ENCODE measurements at regions not wholly inside any gene's neighbourhood (a gene's known extent, or its start where the extent isn't known, plus 50 kb on each side); places are given as distances from the start of the nearest gene placed in this dataset.

- Histone ChIP-seq H2BK15ac (ENCODE audit: low read length) (no peak overlapping the region), H3K27ac (ENCODE audit: low read depth, low read length) (no peak overlapping the region), H3K23ac (ENCODE audit: insufficient read length) (no peak overlapping the region), H3K4me1 (replicated peaks in 1 of 4; ENCODE audit: control insufficient read depth in 3 of 4, insufficient read depth in 4 of 4, low read length in 3 of 4) (no peaks in the 10 kb centered on the region), H3K79me1 (ENCODE audit: low read depth, low read length) (no peaks in the 10 kb centered on the region), H4K91ac (replicated peaks; ENCODE audit: insufficient read length, low read length) (no peak overlapping the region), H4K20me1 (replicated peaks in 1 of 2; ENCODE audit: control insufficient read depth in 1 of 2, insufficient read depth in 2 of 2, low read length in 2 of 2) (no peaks in the 10 kb centered on the region), H3K9me3 (ENCODE audit: insufficient read depth in 2 of 2, low read depth in 1 of 2, low read length in 1 of 2) (no peaks in the 10 kb centered on the region), H2BK12ac (ENCODE audit: low read depth, low read length) (no peak overlapping the region), H4K8ac (ENCODE audit: extremely low read depth, insufficient read depth, low read length) (no peak overlapping the region), H2BK20ac (ENCODE audit: low read length) (no peak overlapping the region), H4K5ac (ENCODE audit: insufficient read length, low read depth, low read length) (no peak overlapping the region), H3K36me3 (ENCODE audit: control insufficient read depth in 2 of 4, insufficient read depth in 4 of 4, low read length in 3 of 4) (no peaks in the 10 kb centered on the region), H2BK120ac (replicated peaks; ENCODE audit: low read depth, low read length) (no peak overlapping the region), H3K79me2 (ENCODE audit: control insufficient read depth in 1 of 2, insufficient read depth in 2 of 2, low read length in 2 of 2) (no peaks in the 10 kb centered on the region), H3K14ac (ENCODE audit: insufficient read length) (no peak overlapping the region), H3K23me2 (ENCODE audit: low read depth, low read length) (no peaks in the 10 kb centered on the region), H3K9ac (replicated peaks in 1 of 4; ENCODE audit: extremely low read depth in 1 of 4, low read depth in 3 of 4, low read length in 3 of 4) (no peak overlapping the region), H3K27me3 (replicated peaks in 1 of 4; ENCODE audit: control insufficient read depth in 3 of 4, extremely low read depth in 1 of 4, insufficient read depth in 3 of 4, low read length in 3 of 4) (no peaks in the 10 kb centered on the region), H2AK5ac (ENCODE audit: low read depth, low read length) (no peak overlapping the region), H2AFZ (ENCODE audit: low read length) (no peak overlapping the region; the same call in 1 of the 2 replicates), H3K4me3 (ENCODE audit: extremely low read depth in 1 of 4, insufficient read depth in 2 of 4, low read depth in 3 of 4, low read length in 4 of 4) (no peak overlapping the region), H3K4me2 (ENCODE audit: insufficient read depth in 1 of 2, low read depth in 2 of 2, low read length in 2 of 2) (no peak overlapping the region), H3K4ac (replicated peaks; ENCODE audit: insufficient read length, low read depth, low read length) (no peak overlapping the region), H2BK5ac (ENCODE audit: low read depth, low read length) (no peak overlapping the region), H3K18ac (ENCODE audit: extremely low read depth, low read length) (no peak overlapping the region), H3K56ac (replicated peaks; ENCODE audit: insufficient read length, low read depth, low read length) (no peak overlapping the region)
- CTCF ChIA-PET (ENCODE audit: partially characterized antibody), result no interaction called here
- TF ChIP-seq SIX5 (IDR thresholded peaks at IDR 0.05; ENCODE audit: low read depth, low read length) (no peak), SUZ12 (IDR thresholded peaks at IDR 0.05; ENCODE audit: low read length) (no peak), TBP (IDR thresholded peaks at IDR 0.05; ENCODE audit: low read depth, low read length) (no peak), RNF2 (IDR thresholded peaks at IDR 0.05; ENCODE audit: borderline replicate concordance, low read depth, low read length, missing control alignments, poor library complexity, severe bottlenecking) (no peak), EP300 (IDR thresholded peaks at IDR 0.05; ENCODE audit: borderline replicate concordance in 1 of 2, low read depth in 2 of 2, low read length in 2 of 2) (no peak), GTF2F1 (IDR thresholded peaks at IDR 0.05; ENCODE audit: borderline replicate concordance, low read depth, low read length) (no peak), ASH2L (IDR thresholded peaks at IDR 0.05; ENCODE audit: low read length) (no peak), JUND (IDR thresholded peaks at IDR 0.05; ENCODE audit: low read length) (no peak), SIN3A (conservative IDR thresholded peaks at IDR 0.05 in 1 of 2, IDR thresholded peaks at IDR 0.05 in 1 of 2; ENCODE audit: low read depth in 1 of 2, low read length in 2 of 2) (no peak), POLR2A (IDR thresholded peaks at IDR 0.05; ENCODE audit: control extremely low read depth in 1 of 2, low read depth in 2 of 2, low read length in 2 of 2) (no peak), HDAC6 (IDR thresholded peaks at IDR 0.05; ENCODE audit: low read depth, low read length) (no peak)
- POLR2A ChIA-PET (ENCODE audit: partially characterized antibody), result no interaction called here
- WGBS, 2 experiments (ENCODE audit: extremely low coverage in 1 of 2, insufficient coverage in 1 of 2, insufficient read length in 1 of 2, insufficient replicate concordance in 2 of 2, low coverage in 1 of 2, low lambda C conversion rate in 2 of 2, missing lambda C conversion rate in 1 of 2), result 93% methylated on average over 2 of the region's 2 CpGs; no CpG with 5 or more reads in 1 of the 2 experiments
- DNase-seq (ENCODE audit: low read depth in 1 of 2, low spot score in 2 of 2) (no peak), FAIRE-seq (no peak)
These were observed 419.4 kb downstream of the EPHA5 start for GRCh38 chr4:65250916-65251315.
